ENCODE measurements at regions not wholly inside any gene's neighbourhood (a gene's known extent, or its start where the extent isn't known, plus 50 kb on each side); places are given as distances from the start of the nearest gene placed in this dataset.

- TF ChIP-seq, protein P1, sequence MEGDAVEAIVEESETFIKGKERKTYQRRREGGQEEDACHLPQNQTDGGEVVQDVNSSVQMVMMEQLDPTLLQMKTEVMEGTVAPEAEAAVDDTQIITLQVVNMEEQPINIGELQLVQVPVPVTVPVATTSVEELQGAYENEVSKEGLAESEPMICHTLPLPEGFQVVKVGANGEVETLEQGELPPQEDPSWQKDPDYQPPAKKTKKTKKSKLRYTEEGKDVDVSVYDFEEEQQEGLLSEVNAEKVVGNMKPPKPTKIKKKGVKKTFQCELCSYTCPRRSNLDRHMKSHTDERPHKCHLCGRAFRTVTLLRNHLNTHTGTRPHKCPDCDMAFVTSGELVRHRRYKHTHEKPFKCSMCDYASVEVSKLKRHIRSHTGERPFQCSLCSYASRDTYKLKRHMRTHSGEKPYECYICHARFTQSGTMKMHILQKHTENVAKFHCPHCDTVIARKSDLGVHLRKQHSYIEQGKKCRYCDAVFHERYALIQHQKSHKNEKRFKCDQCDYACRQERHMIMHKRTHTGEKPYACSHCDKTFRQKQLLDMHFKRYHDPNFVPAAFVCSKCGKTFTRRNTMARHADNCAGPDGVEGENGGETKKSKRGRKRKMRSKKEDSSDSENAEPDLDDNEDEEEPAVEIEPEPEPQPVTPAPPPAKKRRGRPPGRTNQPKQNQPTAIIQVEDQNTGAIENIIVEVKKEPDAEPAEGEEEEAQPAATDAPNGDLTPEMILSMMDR (IDR thresholded peaks at IDR 0.05; ENCODE audit: unreplicated experiment), result no peak
- Mint-ChIP-seq H3K27me3 (ENCODE audit: unreplicated experiment) (no peaks in the 10 kb centered on the region), H3K36me3 (ENCODE audit: low read depth, unreplicated experiment) (no peaks in the 10 kb centered on the region), H3K4me3 (ENCODE audit: unreplicated experiment) (no peak overlapping the region), H3K9me3 (ENCODE audit: unreplicated experiment) (no peaks in the 10 kb centered on the region), H3K4me1 (ENCODE audit: unreplicated experiment) (no peaks in the 10 kb centered on the region), H3K27ac (ENCODE audit: unreplicated experiment) (no peak overlapping the region)
- no peak for DNase-seq (ENCODE audit: low spot score)
Measured at GRCh38 chr3:29202378-29202777, 78.5 kb upstream of the RBMS3 start.

DNA sequence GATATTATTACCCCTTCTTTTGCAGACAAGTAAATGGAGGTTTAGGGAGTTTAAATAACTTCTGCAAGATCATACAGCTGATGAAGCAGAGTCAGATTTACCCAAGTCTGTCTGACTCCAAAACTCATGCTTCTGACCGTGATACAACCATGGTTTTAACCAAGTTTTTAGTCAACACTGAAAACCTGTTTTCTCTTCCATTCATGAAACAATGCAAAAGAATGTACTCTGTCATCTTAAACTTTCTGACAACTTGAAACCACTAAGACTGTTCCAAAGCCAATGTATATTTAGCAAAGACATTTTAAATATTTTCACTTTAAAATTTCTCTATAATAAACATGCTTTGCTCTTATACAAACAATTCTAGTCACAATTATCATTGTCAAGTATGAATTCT lies 77.0 kb upstream of the RBMS3 start:
- TF ChIP-seq, protein P1 (IDR thresholded peaks at IDR 0.05; ENCODE audit: unreplicated experiment), result no peak
- no peak for DNase-seq (ENCODE audit: low spot score)
- H3K27me3 Mint-ChIP-seq (ENCODE audit: unreplicated experiment), result no peaks in the 10 kb centered on the region
- no peaks in the 10 kb centered on the region for H3K4me1 Mint-ChIP-seq (ENCODE audit: unreplicated experiment)
- no peaks in the 10 kb centered on the region for H3K9me3 Mint-ChIP-seq (ENCODE audit: unreplicated experiment)
- no peaks in the 10 kb centered on the region for H3K36me3 Mint-ChIP-seq (ENCODE audit: low read depth, unreplicated experiment)
- no peak overlapping the region for H3K27ac Mint-ChIP-seq (ENCODE audit: unreplicated experiment)
- H3K4me3 Mint-ChIP-seq (ENCODE audit: unreplicated experiment), result no peak overlapping the region

DNA sequence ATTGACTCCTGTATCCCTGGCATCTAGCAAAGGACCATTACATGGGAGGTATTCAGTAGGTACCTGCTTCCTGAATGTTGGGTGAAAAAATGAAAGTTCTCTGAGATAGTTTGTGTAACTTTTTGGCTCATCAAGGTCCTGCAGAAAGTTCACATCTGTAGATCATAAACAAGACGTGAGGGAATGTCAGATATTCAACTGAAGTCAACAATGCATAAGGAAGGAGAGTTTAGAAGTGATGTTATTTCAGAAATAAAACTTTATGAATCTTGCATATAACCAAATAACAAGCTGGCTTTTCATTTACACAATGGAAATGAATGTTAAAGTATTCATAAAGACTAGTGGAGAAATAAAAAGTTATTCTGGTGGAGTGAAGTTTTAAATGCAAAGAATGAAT lies 73.4 kb upstream of the RBMS3 start:
- no peaks in the 10 kb centered on the region for H3K27me3 Mint-ChIP-seq (ENCODE audit: unreplicated experiment)
- no peak for DNase-seq (ENCODE audit: low spot score)
- no peaks in the 10 kb centered on the region for H3K9me3 Mint-ChIP-seq (ENCODE audit: unreplicated experiment)
- no peak overlapping the region for H3K27ac Mint-ChIP-seq (ENCODE audit: unreplicated experiment)
- H3K36me3 Mint-ChIP-seq (ENCODE audit: low read depth, unreplicated experiment), result no peaks in the 10 kb centered on the region
- H3K4me3 Mint-ChIP-seq (ENCODE audit: unreplicated experiment), result no peak overlapping the region
- H3K4me1 Mint-ChIP-seq (ENCODE audit: unreplicated experiment), result no peaks in the 10 kb centered on the region
- TF ChIP-seq, protein P1 (IDR thresholded peaks at IDR 0.05; ENCODE audit: unreplicated experiment), result no peak

GRCh38 chr3:29212789-29213433 lies 68.0 kb upstream of the RBMS3 start:
- DNase-seq (ENCODE audit: low spot score), result no peak
- Mint-ChIP-seq H3K27me3 (ENCODE audit: unreplicated experiment) (peaks cover 1% of the 10 kb centered on the region), H3K4me3 (ENCODE audit: unreplicated experiment) (no peak overlapping the region), H3K4me1 (ENCODE audit: unreplicated experiment) (peaks cover 3% of the 10 kb centered on the region), H3K9me3 (ENCODE audit: unreplicated experiment) (no peaks in the 10 kb centered on the region), H3K27ac (ENCODE audit: unreplicated experiment) (no peak overlapping the region), H3K36me3 (ENCODE audit: low read depth, unreplicated experiment) (no peaks in the 10 kb centered on the region)
- TF ChIP-seq, protein P1 (IDR thresholded peaks at IDR 0.05; ENCODE audit: unreplicated experiment), result no peak

GRCh38 chr3:29214009-29214658 lies 66.7 kb upstream of the RBMS3 start:
- TF ChIP-seq, protein P1 (IDR thresholded peaks at IDR 0.05; ENCODE audit: unreplicated experiment), result no peak
- no peaks in the 10 kb centered on the region for H3K9me3 Mint-ChIP-seq (ENCODE audit: unreplicated experiment)
- H3K36me3 Mint-ChIP-seq (ENCODE audit: low read depth, unreplicated experiment), result no peaks in the 10 kb centered on the region
- no peak overlapping the region for H3K27ac Mint-ChIP-seq (ENCODE audit: unreplicated experiment)
- DNase-seq (ENCODE audit: low spot score), result no peak
- H3K4me1 Mint-ChIP-seq (ENCODE audit: unreplicated experiment), result peaks cover 3% of the 10 kb centered on the region
- H3K27me3 Mint-ChIP-seq (ENCODE audit: unreplicated experiment), result peaks cover 1% of the 10 kb centered on the region
- no peak overlapping the region for H3K4me3 Mint-ChIP-seq (ENCODE audit: unreplicated experiment)
